Natural killer cell (primary cell): ENCODE measurements at regions not wholly inside any gene's neighbourhood (a gene's known extent, or its start where the extent isn't known, plus 50 kb on each side); places are given as distances from the start of the nearest gene placed in this dataset.
"Not testable (repeated sequence)": the region's sequence is repeated elsewhere in the genome, so short reads cannot be mapped to it uniquely, and the experiment has no call there.

ENCODE experiments used
- ATAC-seq, 3 donors: fragments of 150-1000 bp in 2 of 3; fragments of 200-7000 bp in 1 of 3; cut with Tn5 transposase; 1 replicate in 1 of 3; 2 replicates in 2 of 3; pipeline ENCODE4 v1.10.0; 2021; ENCODE audit warnings: mild to moderate bottlenecking in 2 of 3, moderate library complexity in 2 of 3
- DNase-seq, 2 donors: peaks; one replicate each; pipeline versions ENCODE4 v3.0.0 to v3.0.0-alpha.2; 2013 to 2021; ENCODE audit warnings: mixed read lengths in 1 of 2
- H3K27ac ChIP-seq: one replicate; pipeline ENCODE4 v1.5.1; 2013; ENCODE audit warnings: mild to moderate bottlenecking, low read length
- H3K27me3 ChIP-seq: one replicate; pipeline ENCODE4 v1.6.1; 2013; ENCODE audit warnings: low read length; ENCODE audit not compliant: control insufficient read depth, insufficient read depth
- H3K36me3 ChIP-seq: one replicate; pipeline ENCODE4 v1.6.1; 2013; ENCODE audit warnings: low read length; ENCODE audit not compliant: control insufficient read depth, insufficient read depth
- H3K4me1 ChIP-seq: one replicate; pipeline ENCODE4 v1.6.1; 2013; ENCODE audit warnings: low read length; ENCODE audit not compliant: control insufficient read depth, insufficient read depth
- H3K4me3 ChIP-seq: one replicate; pipeline ENCODE4 v1.5.1; 2013; ENCODE audit warnings: low read length
- H3K9me3 ChIP-seq: one replicate; pipeline ENCODE4 v1.6.1; 2013; ENCODE audit warnings: low read length; ENCODE audit not compliant: control insufficient read depth, insufficient read depth
- H3K27ac Mint-ChIP-seq, 2 donors: one replicate each; pipeline ENCODE4 v1.8.0; 2022; ENCODE audit warnings: mild to moderate bottlenecking in 2 of 2, mixed read lengths in 2 of 2, moderate library complexity in 1 of 2
- H3K27me3 Mint-ChIP-seq, 2 donors: one replicate each; pipeline ENCODE4 v1.8.0; 2022; ENCODE audit warnings: low read depth in 2 of 2, mixed read lengths in 2 of 2
- H3K36me3 Mint-ChIP-seq: one replicate; pipeline ENCODE4 v1.8.0; 2022; ENCODE audit warnings: mixed read lengths
- H3K4me1 Mint-ChIP-seq, 2 donors: one replicate each; pipeline ENCODE4 v1.8.0; 2022; ENCODE audit warnings: mixed read lengths in 2 of 2
- H3K4me3 Mint-ChIP-seq: one replicate; pipeline ENCODE4 v1.8.0; 2022; ENCODE audit warnings: mild to moderate bottlenecking, moderate library complexity, mixed read lengths
- H3K9me3 Mint-ChIP-seq, 2 donors: one replicate each; pipeline ENCODE4 v1.8.0; 2022; ENCODE audit warnings: mixed read lengths in 2 of 2
- CTCF ChIP-seq: fragments of 200-600 bp; IDR thresholded peaks from one replicate; pipeline ENCODE4 v1.8.0; 2022; ENCODE audit warnings: antibody characterized with exemption
- WGBS: methylation state at CpG from one replicate; pipeline ENCODE4 v1.1.7; 2013; ENCODE audit warnings: missing lambda C conversion rate; ENCODE audit not compliant: insufficient coverage; 5-methylcytosine and 5-hydroxymethylcytosine counted together
- intact Hi-C: fragments of 100-400 bp; cut with micrococcal nuclease; formaldehyde crosslinking; loops from one replicate; pipeline ENCODE4 v1.14.2; 2022

GRCh38 chr6:112443179-112444065 is 96.3 kb downstream of the RFPL4B start:
- H3K9me3 Mint-ChIP-seq: no peaks in the 10 kb centered on the region
- Histone ChIP-seq H3K9me3 (no peaks in the 10 kb centered on the region), H3K27ac (no peak overlapping the region), H3K4me3 (no peak overlapping the region), H3K36me3 (no peaks in the 10 kb centered on the region), H3K27me3 (no peaks in the 10 kb centered on the region), H3K4me1 (no peaks in the 10 kb centered on the region)
- no peak overlapping the region for H3K4me3 Mint-ChIP-seq
- H3K27ac Mint-ChIP-seq: no peak overlapping the region
- no peaks in the 10 kb centered on the region for H3K36me3 Mint-ChIP-seq
- no peaks in the 10 kb centered on the region for H3K27me3 Mint-ChIP-seq
- intact Hi-C loops: no loop called here
- WGBS: 84% methylated on average over 6 of the region's 6 CpGs
- ATAC-seq: no peak
- no peak for DNase-seq
- TF ChIP-seq CTCF: no peak
- H3K4me1 Mint-ChIP-seq: no peaks in the 10 kb centered on the region

GRCh38 chr6:112448786-112449185 is 101.7 kb downstream of the RFPL4B start:
- H3K4me1 Mint-ChIP-seq, H3K4me3 ChIP-seq, H3K27me3 ChIP-seq, H3K4me3 Mint-ChIP-seq, H3K27ac Mint-ChIP-seq, H3K9me3 ChIP-seq, H3K27ac ChIP-seq, H3K36me3 Mint-ChIP-seq, ATAC-seq, H3K27me3 Mint-ChIP-seq, intact Hi-C loops, H3K4me1 ChIP-seq, H3K36me3 ChIP-seq, DNase-seq: not testable (repeated sequence)
- 90% methylated on average over 1 of the region's 3 CpGs for WGBS
- H3K9me3 Mint-ChIP-seq: peaks cover 7 to 12% of the 10 kb centered on the region in 2 donors

GRCh38 chr6:112450663-112451062 is 103.5 kb downstream of the RFPL4B start:
- Mint-ChIP-seq H3K4me3 (peak overlapping the region; percentile 18), H3K9me3 (peaks cover 7 to 12% of the 10 kb centered on the region in 2 donors), H3K4me1 (no peaks in the 10 kb centered on the region), H3K36me3 (no peaks in the 10 kb centered on the region), H3K27me3 (no peaks in the 10 kb centered on the region), H3K27ac (no peak overlapping the region)
- intact Hi-C loops: no loop called here
- no peak for TF ChIP-seq CTCF
- Histone ChIP-seq H3K9me3 (no peaks in the 10 kb centered on the region), H3K4me1 (no peaks in the 10 kb centered on the region), H3K27ac (no peak overlapping the region), H3K36me3 (no peaks in the 10 kb centered on the region), H3K4me3 (no peak overlapping the region), H3K27me3 (no peaks in the 10 kb centered on the region)
- no peak for ATAC-seq
- no peak for DNase-seq

- H3K36me3 Mint-ChIP-seq: no peaks in the 10 kb centered on the region
- no peak overlapping the region for H3K27ac Mint-ChIP-seq
- no peaks in the 10 kb centered on the region for H3K27me3 Mint-ChIP-seq
- ATAC-seq: no peak
- H3K4me3 Mint-ChIP-seq: no peak overlapping the region
- Histone ChIP-seq H3K4me3 (no peak overlapping the region), H3K27me3 (no peaks in the 10 kb centered on the region), H3K9me3 (no peaks in the 10 kb centered on the region), H3K36me3 (no peaks in the 10 kb centered on the region), H3K27ac (no peak overlapping the region), H3K4me1 (no peaks in the 10 kb centered on the region)
- 83% methylated on average over 1 of the region's 1 CpG for WGBS
- TF ChIP-seq CTCF: no peak
- DNase-seq: no peak
- no peaks in the 10 kb centered on the region for H3K4me1 Mint-ChIP-seq
- peaks cover 4 to 5% of the 10 kb centered on the region in 2 donors for H3K9me3 Mint-ChIP-seq
- intact Hi-C loops: no loop called here
Measured at GRCh38 chr6:112457886-112458285, 110.8 kb downstream of the RFPL4B start.
